Cardiac muscle cell (in vitro differentiated cells and primary cell): ENCODE measurements at regions not wholly inside any gene's neighbourhood (a gene's known extent, or its start where the extent isn't known, plus 50 kb on each side); places are given as distances from the start of the nearest gene placed in this dataset.
"Not testable (repeated sequence)": the region's sequence is repeated elsewhere in the genome, so short reads cannot be mapped to it uniquely, and the experiment has no call there.

ENCODE experiments used
- DNase-seq, 2 donors: peaks; one replicate each; pipeline versions ENCODE4 v3.0.0 to v3.0.0-alpha.2; 2010 to 2017; ENCODE audit warnings: low read depth in 1 of 2, low spot score in 1 of 2
- H3K27ac ChIP-seq: fragments of 200-600 bp; sonication (generic); 2 replicates; pipeline ENCODE4 v1.5.1; 2016
- H3K27me3 ChIP-seq: fragments of 200-600 bp; sonication (generic); 2 replicates; pipeline ENCODE4 v1.6.0; 2016; ENCODE audit warnings: control low read depth
- H3K36me3 ChIP-seq: fragments of 200-600 bp; sonication (generic); 2 replicates; pipeline ENCODE4 v1.5.1; 2016; ENCODE audit warnings: control low read depth
- H3K4me1 ChIP-seq: fragments of 200-600 bp; sonication (generic); 2 replicates; pipeline ENCODE4 v1.8.1; 2017; ENCODE audit warnings: low read depth, mild to moderate bottlenecking, mixed run types
- H3K4me3 ChIP-seq: fragments of 200-600 bp; sonication (generic); 2 replicates; pipeline ENCODE4 v1.5.1; 2016; ENCODE audit warnings: mild to moderate bottlenecking
- H3K9me3 ChIP-seq: fragments of 200-600 bp; sonication (generic); 2 replicates; pipeline ENCODE4 v1.5.1; 2017; ENCODE audit warnings: low read depth, mild to moderate bottlenecking, control low read depth
- CTCF ChIP-seq: IDR thresholded peaks from 2 replicates; pipeline ENCODE4 v1.5.1; 2012; ENCODE audit warnings: low read depth, mild to moderate bottlenecking, low read length

GRCh38 chr1:242973341-242973740 lies 281.7 kb downstream of the CEP170 start:
- H3K36me3 ChIP-seq, H3K9me3 ChIP-seq, DNase-seq, H3K4me1 ChIP-seq, H3K27me3 ChIP-seq, H3K27ac ChIP-seq, H3K4me3 ChIP-seq: not testable (repeated sequence)

- Histone ChIP-seq H3K4me3 (no peak overlapping the region), H3K27me3 (no peaks in the 10 kb centered on the region), H3K36me3 (no peaks in the 10 kb centered on the region), H3K27ac (no peak overlapping the region), H3K9me3 (no peaks in the 10 kb centered on the region), H3K4me1 (no peaks in the 10 kb centered on the region)
- no peak for TF ChIP-seq CTCF
- no peak for DNase-seq
These were observed 288.2 kb downstream of the CEP170 start for GRCh38 chr1:242966892-242967291.

- H3K4me3 ChIP-seq, H3K27ac ChIP-seq, H3K36me3 ChIP-seq, H3K9me3 ChIP-seq, DNase-seq, H3K27me3 ChIP-seq, H3K4me1 ChIP-seq: not testable (repeated sequence)
These were observed 295.7 kb downstream of the CEP170 start for GRCh38 chr1:242959397-242959796.

- not testable (repeated sequence) for H3K4me3 ChIP-seq, H3K27me3 ChIP-seq, H3K27ac ChIP-seq, H3K36me3 ChIP-seq, H3K4me1 ChIP-seq, DNase-seq, H3K9me3 ChIP-seq
These were observed 300.1 kb downstream of the CEP170 start for GRCh38 chr1:242954945-242955344.

GRCh38 chr1:242946206-242946605 lies 308.9 kb downstream of the CEP170 start:
- Histone ChIP-seq H3K9me3 (no peaks in the 10 kb centered on the region), H3K27ac (no peak overlapping the region), H3K4me3 (no peak overlapping the region), H3K4me1 (no peaks in the 10 kb centered on the region), H3K27me3 (no peaks in the 10 kb centered on the region), H3K36me3 (no peaks in the 10 kb centered on the region)
- DNase-seq: no peak
- no peak for TF ChIP-seq CTCF

- not testable (repeated sequence) for H3K9me3 ChIP-seq, H3K36me3 ChIP-seq, H3K27ac ChIP-seq, H3K4me3 ChIP-seq, H3K27me3 ChIP-seq, H3K4me1 ChIP-seq
- peak in 1 of 2 donors; percentile 51 for DNase-seq
These were observed 318.4 kb downstream of the CEP170 start for GRCh38 chr1:242936725-242937124.

- not testable (repeated sequence) for H3K4me3 ChIP-seq, H3K27me3 ChIP-seq, H3K9me3 ChIP-seq, H3K27ac ChIP-seq, H3K36me3 ChIP-seq, H3K4me1 ChIP-seq
- peak in 1 of 2 donors; percentile 28 for DNase-seq
These were observed 330.4 kb downstream of the CEP170 start for GRCh38 chr1:242924717-242925116.

GRCh38 chr1:242923603-242924002 lies 331.5 kb downstream of the CEP170 start:
- H3K36me3 ChIP-seq, H3K27ac ChIP-seq, H3K4me1 ChIP-seq, H3K4me3 ChIP-seq, H3K27me3 ChIP-seq, DNase-seq, H3K9me3 ChIP-seq: not testable (repeated sequence)

- H3K9me3 ChIP-seq, H3K36me3 ChIP-seq, H3K4me1 ChIP-seq, DNase-seq, H3K4me3 ChIP-seq, H3K27me3 ChIP-seq, H3K27ac ChIP-seq: not testable (repeated sequence)
These were observed 340.4 kb downstream of the CEP170 start for GRCh38 chr1:242914729-242915128.

- not testable (repeated sequence) for DNase-seq, H3K4me3 ChIP-seq, H3K9me3 ChIP-seq, H3K4me1 ChIP-seq, H3K27me3 ChIP-seq, H3K27ac ChIP-seq, H3K36me3 ChIP-seq
These were observed 342.2 kb downstream of the CEP170 start for GRCh38 chr1:242912855-242913254.

GRCh38 chr1:242900558-242900957 lies 354.5 kb downstream of the CEP170 start:
- not testable (repeated sequence) for H3K36me3 ChIP-seq, H3K4me3 ChIP-seq, H3K4me1 ChIP-seq, DNase-seq, H3K27me3 ChIP-seq, H3K27ac ChIP-seq, H3K9me3 ChIP-seq
